Epithelial cell of proximal tubule (primary cell): ENCODE measurements at regions not wholly inside any gene's neighbourhood (a gene's known extent, or its start where the extent isn't known, plus 50 kb on each side); places are given as distances from the start of the nearest gene placed in this dataset.

Source experiments
- DNase-seq: peaks from one replicate; pipeline ENCODE4 v3.0.0-alpha.2; 2011; ENCODE audit warnings: low read depth
- H3K4me3 ChIP-seq: 2 replicates; pipeline ENCODE4 v1.5.1; 2011; ENCODE audit warnings: low read depth, mild to moderate bottlenecking, low read length
- TF ChIP-seq, protein P1 (sequence below): conservative IDR thresholded peaks from 2 replicates; pipeline ENCODE4 v1.5.1; 2012; ENCODE audit warnings: low read depth, mild to moderate bottlenecking, low read length

GRCh38 chr11:92071660-92072059 is 153.0 kb upstream of the FAT3 start:
- TF ChIP-seq, protein P1, sequence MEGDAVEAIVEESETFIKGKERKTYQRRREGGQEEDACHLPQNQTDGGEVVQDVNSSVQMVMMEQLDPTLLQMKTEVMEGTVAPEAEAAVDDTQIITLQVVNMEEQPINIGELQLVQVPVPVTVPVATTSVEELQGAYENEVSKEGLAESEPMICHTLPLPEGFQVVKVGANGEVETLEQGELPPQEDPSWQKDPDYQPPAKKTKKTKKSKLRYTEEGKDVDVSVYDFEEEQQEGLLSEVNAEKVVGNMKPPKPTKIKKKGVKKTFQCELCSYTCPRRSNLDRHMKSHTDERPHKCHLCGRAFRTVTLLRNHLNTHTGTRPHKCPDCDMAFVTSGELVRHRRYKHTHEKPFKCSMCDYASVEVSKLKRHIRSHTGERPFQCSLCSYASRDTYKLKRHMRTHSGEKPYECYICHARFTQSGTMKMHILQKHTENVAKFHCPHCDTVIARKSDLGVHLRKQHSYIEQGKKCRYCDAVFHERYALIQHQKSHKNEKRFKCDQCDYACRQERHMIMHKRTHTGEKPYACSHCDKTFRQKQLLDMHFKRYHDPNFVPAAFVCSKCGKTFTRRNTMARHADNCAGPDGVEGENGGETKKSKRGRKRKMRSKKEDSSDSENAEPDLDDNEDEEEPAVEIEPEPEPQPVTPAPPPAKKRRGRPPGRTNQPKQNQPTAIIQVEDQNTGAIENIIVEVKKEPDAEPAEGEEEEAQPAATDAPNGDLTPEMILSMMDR = no peak
- no peak for DNase-seq
- H3K4me3 ChIP-seq = no peak overlapping the region

- TF ChIP-seq, protein P1 = peak; percentile 45
- H3K4me3 ChIP-seq = no peak overlapping the region
- no peak for DNase-seq
Measured at GRCh38 chr11:92070026-92070889, 154.4 kb upstream of the FAT3 start.

GRCh38 chr11:92067016-92067415 is 157.6 kb upstream of the FAT3 start:
- no peak for DNase-seq
- no peak overlapping the region for H3K4me3 ChIP-seq
- TF ChIP-seq, protein P1 = no peak

GRCh38 chr11:92061456-92062062 is 163.1 kb upstream of the FAT3 start:
- H3K4me3 ChIP-seq = no peak overlapping the region
- TF ChIP-seq, protein P1 = no peak
- DNase-seq = no peak

- TF ChIP-seq, protein P1 = no peak
- no peak for DNase-seq
- no peak overlapping the region for H3K4me3 ChIP-seq
Measured at GRCh38 chr11:92057849-92058442, 166.7 kb upstream of the FAT3 start.

DNA sequence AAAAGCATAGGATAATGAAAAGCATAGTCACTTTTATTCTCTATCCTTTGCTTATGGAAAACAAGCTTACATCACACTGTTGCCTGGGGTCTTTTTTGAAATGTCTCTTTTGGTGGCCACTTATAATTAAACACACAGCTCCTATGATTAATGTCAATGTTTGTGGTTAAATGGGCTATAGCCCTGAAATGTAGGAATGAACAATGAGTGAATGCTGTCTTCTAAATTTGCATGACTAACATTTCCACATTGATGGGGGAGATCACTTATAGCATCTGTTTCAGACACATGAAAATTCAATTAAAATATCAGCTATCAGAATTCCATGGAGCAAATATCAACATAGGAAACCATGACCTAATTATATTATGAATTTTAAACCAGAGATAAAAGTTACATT is 171.4 kb upstream of the FAT3 start:
- H3K4me3 ChIP-seq = no peak overlapping the region
- TF ChIP-seq, protein P1 = no peak
- DNase-seq = no peak
